22Rv1 (cell line): ENCODE measurements at regions not wholly inside any gene's neighbourhood (a gene's known extent, or its start where the extent isn't known, plus 50 kb on each side); places are given as distances from the start of the nearest gene placed in this dataset.
A peak's percentile ranks its signal among the peaks of the same experiment; 100 is the strongest.

Experiments
- H3K27ac ChIP-seq: fragments of 450-650 bp; 2 replicates; pipeline ENCODE4 v1.5.1; 2017
- ZFX ChIP-seq: fragments of 450-650 bp; IDR thresholded peaks from 2 replicates; pipeline ENCODE4 v1.6.1; 2017; ENCODE audit warnings: antibody characterized with exemption, borderline replicate concordance
- TF ChIP-seq, protein P1 (sequence below): fragments of 450-650 bp; IDR thresholded peaks from 2 replicates; pipeline ENCODE4 v1.5.1; 2017; ENCODE audit warnings: mild to moderate bottlenecking

GRCh38 chr4:63558709-63559108 lies 850.5 kb downstream of the TECRL start:
- no peak for TF ChIP-seq ZFX
- TF ChIP-seq, protein P1, sequence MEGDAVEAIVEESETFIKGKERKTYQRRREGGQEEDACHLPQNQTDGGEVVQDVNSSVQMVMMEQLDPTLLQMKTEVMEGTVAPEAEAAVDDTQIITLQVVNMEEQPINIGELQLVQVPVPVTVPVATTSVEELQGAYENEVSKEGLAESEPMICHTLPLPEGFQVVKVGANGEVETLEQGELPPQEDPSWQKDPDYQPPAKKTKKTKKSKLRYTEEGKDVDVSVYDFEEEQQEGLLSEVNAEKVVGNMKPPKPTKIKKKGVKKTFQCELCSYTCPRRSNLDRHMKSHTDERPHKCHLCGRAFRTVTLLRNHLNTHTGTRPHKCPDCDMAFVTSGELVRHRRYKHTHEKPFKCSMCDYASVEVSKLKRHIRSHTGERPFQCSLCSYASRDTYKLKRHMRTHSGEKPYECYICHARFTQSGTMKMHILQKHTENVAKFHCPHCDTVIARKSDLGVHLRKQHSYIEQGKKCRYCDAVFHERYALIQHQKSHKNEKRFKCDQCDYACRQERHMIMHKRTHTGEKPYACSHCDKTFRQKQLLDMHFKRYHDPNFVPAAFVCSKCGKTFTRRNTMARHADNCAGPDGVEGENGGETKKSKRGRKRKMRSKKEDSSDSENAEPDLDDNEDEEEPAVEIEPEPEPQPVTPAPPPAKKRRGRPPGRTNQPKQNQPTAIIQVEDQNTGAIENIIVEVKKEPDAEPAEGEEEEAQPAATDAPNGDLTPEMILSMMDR: no peak
- H3K27ac ChIP-seq: no peak overlapping the region

DNA sequence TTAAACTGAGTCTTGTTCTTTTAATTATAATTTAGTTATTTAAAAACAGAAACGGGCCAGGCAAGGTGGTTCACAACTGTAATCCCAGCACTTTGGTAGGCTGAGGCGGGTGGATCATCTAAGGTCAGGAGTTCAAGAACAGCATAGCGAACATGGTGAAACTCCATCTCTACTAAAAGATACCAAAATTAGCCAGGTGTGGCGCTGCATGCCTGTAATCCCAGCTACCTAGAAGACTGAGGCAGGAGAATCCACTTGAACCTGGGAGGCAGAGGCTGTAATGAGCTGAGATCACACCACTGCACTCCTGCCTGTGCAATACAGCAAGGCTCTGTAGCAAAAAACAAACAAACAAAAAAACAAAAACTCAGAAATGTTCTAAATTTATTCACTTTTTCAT lies 852.9 kb downstream of the TECRL start:
- H3K27ac ChIP-seq: no peak overlapping the region
- no peak for TF ChIP-seq ZFX
- TF ChIP-seq, protein P1: peak; percentile 31; the same call in 1 of the 2 replicates

DNA sequence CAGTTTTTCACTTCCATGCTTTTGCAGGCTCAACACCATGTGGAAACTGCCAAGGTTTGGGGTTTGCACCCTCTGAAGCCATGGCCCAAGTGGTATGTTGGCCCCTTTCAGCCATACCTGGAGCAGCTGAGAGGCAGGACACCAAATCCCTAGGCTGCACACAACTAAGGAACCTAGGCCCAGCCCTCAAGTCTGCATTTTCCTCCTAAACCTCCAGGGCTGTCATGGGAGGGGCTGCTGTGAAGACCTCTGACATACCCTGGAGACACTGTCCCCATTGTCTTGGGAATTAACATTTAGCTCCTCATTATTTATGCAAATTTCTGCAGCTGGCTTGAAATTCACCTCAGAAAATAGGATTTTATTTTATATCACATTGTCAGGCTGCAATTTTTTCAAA lies 856.1 kb downstream of the TECRL start:
- H3K27ac ChIP-seq: no peak overlapping the region
- TF ChIP-seq, protein P1: no peak
- TF ChIP-seq ZFX: no peak

DNA sequence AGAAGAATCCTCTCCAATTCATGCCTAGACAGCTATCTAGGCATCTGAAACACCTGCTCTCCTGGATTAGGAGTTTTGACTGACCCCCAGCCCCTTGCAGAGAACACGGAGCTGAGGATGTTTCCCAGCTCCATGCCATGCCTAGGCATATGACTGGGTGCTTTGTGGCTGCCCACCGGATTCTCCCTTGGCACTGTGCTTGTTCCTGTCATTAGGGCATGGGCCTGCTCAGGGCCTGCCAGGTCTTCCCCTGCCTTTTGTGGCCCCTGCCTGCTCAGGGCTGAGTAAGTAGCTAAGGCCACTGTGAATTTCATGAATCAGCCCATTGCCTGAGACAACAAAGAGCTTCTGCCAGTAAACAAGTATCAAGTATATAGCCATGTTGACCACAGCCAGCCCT lies 867.4 kb downstream of the TECRL start:
- H3K27ac ChIP-seq: no peak overlapping the region
- no peak for TF ChIP-seq ZFX
- TF ChIP-seq, protein P1: no peak

- TF ChIP-seq, protein P1: no peak
- no peak for TF ChIP-seq ZFX
- H3K27ac ChIP-seq: no peak overlapping the region
Observed at GRCh38 chr4:63529581-63530337, 879.5 kb downstream of the TECRL start.

DNA sequence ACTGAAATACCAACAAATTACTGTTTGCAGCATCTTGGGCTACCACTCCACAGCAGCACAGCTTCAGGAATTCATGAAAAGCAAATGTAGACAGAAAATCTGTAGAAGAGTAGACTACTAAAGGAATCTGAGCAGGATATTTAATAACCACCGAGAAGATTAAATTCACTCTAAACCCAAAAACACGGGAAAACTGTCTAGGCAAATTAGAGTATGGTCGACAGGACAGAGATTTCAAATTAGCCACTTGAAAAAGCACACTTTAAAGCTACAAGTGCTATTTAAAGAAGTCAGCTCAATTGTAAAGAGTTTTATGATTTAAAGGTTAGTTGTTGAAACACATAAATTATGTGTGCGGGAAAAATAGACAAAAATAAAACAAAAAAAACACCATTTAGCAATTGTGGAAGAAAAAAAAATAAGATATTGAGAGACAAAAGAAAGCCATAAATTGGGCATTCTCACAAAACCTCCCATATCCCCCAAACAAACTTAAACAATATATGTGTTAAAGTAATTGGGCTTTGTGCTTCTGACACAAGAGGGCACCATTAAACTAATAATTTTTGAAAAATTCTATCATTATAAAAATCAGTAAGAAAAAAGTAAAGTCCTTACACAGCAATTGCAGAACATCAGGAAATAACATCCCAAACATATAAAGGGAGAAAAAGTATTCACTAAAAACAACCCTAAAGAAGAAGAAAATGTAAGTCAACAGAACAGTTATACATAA lies 880.8 kb downstream of the TECRL start:
- H3K27ac ChIP-seq: no peak overlapping the region
- TF ChIP-seq, protein P1: no peak; the same call in 1 of the 2 replicates
- no peak for TF ChIP-seq ZFX

DNA sequence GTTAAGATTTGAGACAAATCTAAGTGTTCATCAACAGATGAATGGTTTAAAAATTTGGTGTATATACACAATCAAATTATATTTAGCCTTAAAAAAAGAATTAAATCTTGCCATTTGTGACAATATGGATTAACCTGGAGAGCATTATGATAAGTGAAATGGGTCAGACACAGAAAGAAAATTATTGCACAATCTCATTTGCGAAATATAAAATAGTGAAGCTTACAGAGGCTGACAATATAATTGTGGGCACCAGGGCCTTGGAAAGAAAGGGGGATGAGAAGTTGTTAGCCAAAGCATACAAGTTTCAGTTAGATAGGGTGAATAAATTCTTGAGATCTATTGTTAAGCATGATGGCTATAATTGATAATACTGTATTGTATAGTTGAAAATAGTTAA lies 883.0 kb downstream of the TECRL start:
- TF ChIP-seq ZFX: no peak
- TF ChIP-seq, protein P1: no peak
- H3K27ac ChIP-seq: no peak overlapping the region
